Breast epithelium (tissue), 4 donors: ENCODE measurements at regions not wholly inside any gene's neighbourhood (a gene's known extent, or its start where the extent isn't known, plus 50 kb on each side); places are given as distances from the start of the nearest gene placed in this dataset.

ENCODE experiments used
- DNase-seq, 2 donors: peaks; one replicate each; pipeline ENCODE4 v3.0.0-alpha.2; 2019; ENCODE audit warnings: low spot score in 2 of 2
- H3K27ac ChIP-seq, 2 donors: fragments of 200-600 bp; sonication (generic) in 1 of 2; one replicate each; pipeline ENCODE4 v1.5.1; 2016 to 2019; ENCODE audit warnings: mild to moderate bottlenecking in 1 of 2
- H3K27me3 ChIP-seq, 2 donors: fragments of 200-600 bp; sonication (generic) in 1 of 2; one replicate each; pipeline versions ENCODE4 v1.5.1 to v1.6.0; 2017 to 2019; ENCODE audit warnings: control low read depth in 1 of 2, mild to moderate bottlenecking in 1 of 2
- H3K36me3 ChIP-seq: fragments of 200-600 bp; one replicate; pipeline ENCODE4 v1.5.1; 2019
- H3K4me1 ChIP-seq, 2 donors: fragments of 200-600 bp; sonication (generic); one replicate each; pipeline ENCODE4 v1.5.1; 2016 to 2019; ENCODE audit warnings: control low read depth in 1 of 2
- H3K4me3 ChIP-seq, 3 donors: fragments of 200-600 bp; sonication (generic); 1 replicate in 2 of 3; 2 replicates in 1 of 3; pipeline ENCODE4 v1.5.1; 2016 to 2019; ENCODE audit warnings: mild to moderate bottlenecking in 3 of 3, moderate library complexity in 2 of 3
- H3K9me3 ChIP-seq, 2 donors: fragments of 200-600 bp; sonication (generic) in 1 of 2; one replicate each; pipeline ENCODE4 v1.5.1; 2016 to 2019; ENCODE audit warnings: control low read depth in 1 of 2
- CTCF ChIP-seq, 3 donors: fragments of 450-650 bp; IDR thresholded peaks; one replicate each; pipeline ENCODE4 v1.5.1; 2016 to 2017; ENCODE audit warnings: antibody characterized with exemption in 3 of 3, mild to moderate bottlenecking in 3 of 3, moderate library complexity in 3 of 3
- POLR2A ChIP-seq: fragments of 450-650 bp; IDR thresholded peaks from one replicate; pipeline ENCODE4 v1.6.1; 2016; ENCODE audit warnings: antibody characterized with exemption, mild to moderate bottlenecking, moderate library complexity
- POLR2AphosphoS5 ChIP-seq, 3 donors: sonication (generic); formaldehyde crosslinking; IDR thresholded peaks; one replicate each; pipeline ENCODE4 v1.6.1; 2017; ENCODE audit warnings: antibody characterized with exemption in 3 of 3
- intact Hi-C: fragments of 100-400 bp; cut with DNase I; formaldehyde crosslinking; loops from one replicate; pipeline ENCODE4 v1.15.1; 2023; ENCODE audit warnings: low total_unique reads

- Histone ChIP-seq H3K9me3 (no peaks in the 10 kb centered on the region), H3K4me3 (no peak overlapping the region), H3K27me3 (no peaks in the 10 kb centered on the region), H3K36me3 (no peaks in the 10 kb centered on the region), H3K27ac (peak overlapping the region; percentile 41 to 87), H3K4me1 (peaks cover 18 to 22% of the 10 kb centered on the region in 2 donors)
- no peak for DNase-seq
- TF ChIP-seq CTCF (IDR thresholded peaks at IDR 0.05): no peak
- no peak for TF ChIP-seq POLR2AphosphoS5 (IDR thresholded peaks at IDR 0.05)
- TF ChIP-seq POLR2A: no peak
- intact Hi-C loops: no loop called here
These were observed 145.4 kb upstream of the IER5L start for GRCh38 chr9:129323376-129323998.

GRCh38 chr9:129322641-129323375 lies 144.7 kb upstream of the IER5L start:
- Histone ChIP-seq H3K36me3 (no peaks in the 10 kb centered on the region), H3K4me1 (peaks cover 11 to 22% of the 10 kb centered on the region in 2 donors), H3K27me3 (no peaks in the 10 kb centered on the region), H3K27ac (peak overlapping the region; percentile 41 to 87), H3K4me3 (no peak overlapping the region), H3K9me3 (no peaks in the 10 kb centered on the region)
- TF ChIP-seq CTCF (IDR thresholded peaks at IDR 0.05) (no peak), POLR2AphosphoS5 (IDR thresholded peaks at IDR 0.05) (no peak), POLR2A (no peak)
- intact Hi-C loops: no loop called here
- peak in 1 of 2 donors; percentile 47 for DNase-seq

- intact Hi-C loops: no loop called here
- Histone ChIP-seq H3K27me3 (no peaks in the 10 kb centered on the region), H3K4me3 (peak overlapping the region in 2 of 3 donors; percentile 46 to 66), H3K4me1 (peaks cover 8 to 19% of the 10 kb centered on the region in 2 donors), H3K9me3 (no peaks in the 10 kb centered on the region), H3K27ac (peak overlapping the region; percentile 85 to 87), H3K36me3 (no peaks in the 10 kb centered on the region)
- no peak for TF ChIP-seq POLR2AphosphoS5 (IDR thresholded peaks at IDR 0.05)
- no peak for TF ChIP-seq POLR2A
- TF ChIP-seq CTCF (IDR thresholded peaks at IDR 0.05): no peak
- peak in 1 of 2 donors; percentile 47 for DNase-seq
These were observed 144.1 kb upstream of the IER5L start for GRCh38 chr9:129322022-129322621.

- TF ChIP-seq CTCF (IDR thresholded peaks at IDR 0.05) (no peak), POLR2A (no peak), POLR2AphosphoS5 (IDR thresholded peaks at IDR 0.05) (no peak)
- Histone ChIP-seq H3K9me3 (no peaks in the 10 kb centered on the region), H3K27me3 (no peaks in the 10 kb centered on the region), H3K4me3 (peak overlapping the region; percentile 39 to 66 (median 46)), H3K36me3 (no peaks in the 10 kb centered on the region), H3K4me1 (peaks cover 8 to 19% of the 10 kb centered on the region in 2 donors), H3K27ac (peak overlapping the region; percentile 85 to 87)
- DNase-seq: peak in 1 of 2 donors; percentile 47
- intact Hi-C loops: loop anchor here (1.0 kb wide), 1 partner anchor 31 kb away; no protein-coding TSS in a partner anchor
These were observed 143.4 kb upstream of the IER5L start for GRCh38 chr9:129321286-129322021.
